ENCODE measurements at regions not wholly inside any gene's neighbourhood (a gene's known extent, or its start where the extent isn't known, plus 50 kb on each side); places are given as distances from the start of the nearest gene placed in this dataset.

DNA sequence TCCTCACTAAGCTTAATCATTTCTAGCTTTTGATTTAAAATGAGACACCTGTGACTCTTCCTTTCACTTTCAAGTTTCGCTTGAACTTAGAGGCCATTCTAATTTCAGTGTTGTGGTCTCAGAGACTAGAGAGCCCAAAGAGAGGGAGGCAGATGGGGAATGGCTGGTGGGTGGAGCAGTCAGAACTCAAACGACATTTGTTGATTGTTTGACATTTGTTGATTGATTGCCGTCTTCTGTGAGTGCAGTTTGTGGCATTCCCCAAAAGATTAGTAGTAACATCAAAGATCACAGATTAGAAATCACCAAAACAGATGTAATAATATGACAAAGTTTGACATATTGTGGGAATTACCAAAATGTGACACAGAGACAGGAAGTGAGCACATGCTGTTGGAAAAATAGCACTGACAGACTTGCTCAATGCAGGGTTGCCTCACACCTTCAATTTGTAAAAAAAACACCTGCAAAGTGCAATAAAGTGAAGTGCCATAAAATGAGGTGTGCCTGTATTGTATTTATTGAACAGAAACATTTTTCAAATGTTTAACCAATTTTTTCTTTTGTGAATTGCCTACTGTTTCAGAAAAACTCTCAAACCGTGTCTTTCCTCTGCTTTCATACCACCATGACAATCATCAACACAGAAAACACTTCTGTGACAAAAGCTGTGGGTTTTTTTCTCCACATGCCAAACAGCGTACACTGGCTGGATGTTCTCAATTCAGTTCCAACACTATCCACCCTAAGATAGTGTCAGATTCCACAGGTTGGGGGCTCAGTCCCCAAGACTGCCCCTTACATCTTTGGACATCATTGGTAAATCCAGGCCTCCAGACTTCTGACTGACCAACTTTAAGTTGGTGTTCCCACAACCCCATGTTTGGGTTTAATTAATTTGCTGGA lies 376.3 kb upstream of the RGS6 start:
- TF ChIP-seq, protein P1, sequence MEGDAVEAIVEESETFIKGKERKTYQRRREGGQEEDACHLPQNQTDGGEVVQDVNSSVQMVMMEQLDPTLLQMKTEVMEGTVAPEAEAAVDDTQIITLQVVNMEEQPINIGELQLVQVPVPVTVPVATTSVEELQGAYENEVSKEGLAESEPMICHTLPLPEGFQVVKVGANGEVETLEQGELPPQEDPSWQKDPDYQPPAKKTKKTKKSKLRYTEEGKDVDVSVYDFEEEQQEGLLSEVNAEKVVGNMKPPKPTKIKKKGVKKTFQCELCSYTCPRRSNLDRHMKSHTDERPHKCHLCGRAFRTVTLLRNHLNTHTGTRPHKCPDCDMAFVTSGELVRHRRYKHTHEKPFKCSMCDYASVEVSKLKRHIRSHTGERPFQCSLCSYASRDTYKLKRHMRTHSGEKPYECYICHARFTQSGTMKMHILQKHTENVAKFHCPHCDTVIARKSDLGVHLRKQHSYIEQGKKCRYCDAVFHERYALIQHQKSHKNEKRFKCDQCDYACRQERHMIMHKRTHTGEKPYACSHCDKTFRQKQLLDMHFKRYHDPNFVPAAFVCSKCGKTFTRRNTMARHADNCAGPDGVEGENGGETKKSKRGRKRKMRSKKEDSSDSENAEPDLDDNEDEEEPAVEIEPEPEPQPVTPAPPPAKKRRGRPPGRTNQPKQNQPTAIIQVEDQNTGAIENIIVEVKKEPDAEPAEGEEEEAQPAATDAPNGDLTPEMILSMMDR (conservative IDR thresholded peaks at IDR 0.05; ENCODE audit: low read length), result no peak
- TF ChIP-seq EZH2phosphoT487 (IDR thresholded peaks at IDR 0.05; ENCODE audit: borderline replicate concordance), result no peak

All from Loucy (cell line).